Stimulated activated CD4-positive, alpha-beta T cell treated with anti-CD3 and anti-CD28 coated beads, Interleukin-12 subunit alpha, Interleukin-12 subunit beta, amount 100 ng/mL, for 48 hours (primary cell): ENCODE measurements at regions not wholly inside any gene's neighbourhood (a gene's known extent, or its start where the extent isn't known, plus 50 kb on each side); places are given as distances from the start of the nearest gene placed in this dataset.

Source experiments
- DNase-seq, 3 donors: peaks; one replicate each; pipeline ENCODE4 v3.0.0-alpha.2; 2020; ENCODE audit warnings: low read depth in 2 of 3, low spot score in 1 of 3

DNA sequence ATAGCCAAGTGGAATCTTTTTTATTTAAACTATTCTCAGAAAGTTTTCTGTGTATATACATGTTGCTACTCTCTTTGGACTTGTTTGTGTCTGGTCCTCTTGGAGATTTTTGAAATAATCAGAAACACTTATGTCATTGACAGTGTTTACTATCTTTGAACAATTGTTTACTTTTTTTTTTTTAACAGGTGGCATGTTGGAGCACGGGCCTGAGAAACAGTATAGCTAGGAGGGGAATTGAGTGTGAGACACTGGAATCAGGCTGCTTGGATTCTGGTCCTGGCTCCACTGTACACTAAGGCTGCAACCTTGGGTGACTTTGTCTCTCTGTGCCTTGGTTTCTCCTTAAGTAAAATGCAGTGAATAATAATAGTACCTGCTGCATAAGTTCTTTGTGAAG lies 279.6 kb downstream of the PRL start:
- DNase-seq: no peak

DNA sequence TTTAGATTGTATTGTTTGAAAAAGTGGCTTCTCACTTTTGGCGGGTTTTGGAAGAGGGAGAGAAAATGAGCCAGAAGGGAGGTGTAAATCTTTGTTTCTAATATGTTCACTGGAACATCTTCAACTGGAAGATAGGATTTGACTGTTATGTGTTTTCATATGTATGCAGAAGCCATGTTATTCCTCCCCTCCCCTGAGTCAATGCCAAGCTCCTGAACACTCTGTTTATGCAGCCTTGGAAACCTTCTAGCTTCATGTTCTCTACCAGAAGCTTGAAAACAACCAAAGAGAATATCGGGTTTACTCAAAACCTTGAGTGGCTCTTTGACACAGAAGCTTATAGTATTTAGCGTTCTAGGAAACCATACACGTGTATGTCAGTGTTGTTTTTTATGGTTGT lies 279.1 kb downstream of the PRL start:
- no peak for DNase-seq

DNA sequence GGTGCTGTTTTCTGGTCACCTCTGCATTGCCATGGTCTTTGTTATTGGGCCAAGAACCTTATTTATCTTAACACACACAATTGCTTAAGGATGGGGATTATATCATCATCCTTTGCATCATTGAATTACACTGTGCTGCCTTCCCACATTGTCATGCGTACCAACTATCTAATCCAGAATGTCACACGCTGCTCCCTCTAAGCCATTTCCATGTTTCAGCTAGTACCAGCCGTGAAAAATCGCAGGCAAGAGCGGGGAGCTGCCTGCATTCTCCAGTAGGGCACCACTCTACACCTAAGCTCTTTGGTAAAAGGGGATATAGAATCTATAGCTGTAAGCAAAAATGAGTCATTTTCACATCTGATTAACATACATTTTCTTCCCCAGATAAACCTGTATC lies 277.0 kb downstream of the PRL start:
- no peak for DNase-seq

DNA sequence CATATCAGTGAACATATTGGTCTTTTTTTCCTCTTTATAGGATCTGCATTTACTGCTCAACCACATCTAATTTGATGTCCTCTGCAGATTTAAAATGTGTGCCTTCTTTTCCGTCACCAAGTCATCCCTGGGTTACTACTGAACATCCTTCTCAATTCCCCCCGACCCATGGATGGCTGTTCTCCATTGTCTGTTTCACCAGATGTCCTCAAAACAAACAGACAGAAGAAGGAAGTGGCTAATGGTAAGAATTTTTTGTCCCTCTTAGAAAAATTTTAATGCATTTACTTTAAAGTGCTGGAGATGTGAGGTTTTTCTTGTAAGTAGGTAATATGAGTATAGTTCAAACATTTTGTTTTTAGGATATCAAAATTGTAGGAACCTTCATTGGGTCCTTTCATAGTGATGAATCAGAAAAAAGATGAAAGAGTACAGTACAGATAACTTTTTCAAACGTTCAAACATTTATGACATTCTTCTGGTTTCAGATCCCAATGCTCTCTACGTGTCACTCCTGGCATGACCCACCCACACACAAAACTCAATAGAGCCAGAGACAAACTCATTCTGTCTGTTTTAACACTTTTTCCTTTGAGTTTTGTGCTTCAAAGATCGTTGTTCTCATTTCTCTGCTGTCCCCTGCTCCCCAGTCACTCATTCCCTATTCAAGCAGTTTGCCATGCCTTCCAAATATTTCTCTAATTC lies 276.4 kb downstream of the PRL start:
- no peak for DNase-seq

DNA sequence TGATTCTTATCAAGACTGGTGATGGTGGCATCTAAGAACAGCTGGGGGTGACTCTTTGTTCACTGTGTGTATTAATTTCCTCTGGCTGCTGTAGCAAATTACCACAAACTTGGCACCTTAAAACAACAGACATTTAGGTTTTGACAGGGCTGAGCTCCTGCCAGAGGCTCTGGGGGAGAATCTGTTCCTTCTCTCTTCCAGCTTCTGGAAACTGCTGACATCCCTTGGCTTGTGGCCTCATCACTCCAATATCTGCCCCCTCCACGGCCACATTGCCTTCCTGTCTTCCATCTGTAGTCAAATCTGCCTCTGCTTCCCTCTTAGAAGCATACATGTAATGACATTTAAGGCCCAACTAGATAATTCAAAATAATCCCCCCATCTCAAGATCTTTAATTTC lies 274.9 kb downstream of the PRL start:
- DNase-seq: no peak

DNA sequence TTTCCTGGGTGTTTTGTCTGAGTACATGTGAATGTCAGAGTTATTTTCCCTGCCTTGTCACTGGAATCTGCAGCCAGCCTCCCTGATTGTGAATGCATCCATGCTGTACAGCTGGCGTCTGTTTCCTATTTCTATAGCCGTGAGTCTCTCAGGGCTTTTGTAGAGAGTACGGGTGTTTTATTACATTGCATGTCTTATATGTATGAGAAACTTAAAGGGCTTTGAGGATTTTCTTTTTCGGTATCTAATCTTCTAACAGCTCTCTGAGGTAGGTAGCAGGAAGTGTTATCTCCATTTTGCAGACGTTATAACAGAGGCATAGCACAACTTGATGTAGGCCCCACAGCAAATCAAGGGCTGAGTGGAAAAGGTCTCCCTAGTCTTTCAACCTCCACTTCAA lies 272.9 kb downstream of the PRL start:
- no peak for DNase-seq

DNA sequence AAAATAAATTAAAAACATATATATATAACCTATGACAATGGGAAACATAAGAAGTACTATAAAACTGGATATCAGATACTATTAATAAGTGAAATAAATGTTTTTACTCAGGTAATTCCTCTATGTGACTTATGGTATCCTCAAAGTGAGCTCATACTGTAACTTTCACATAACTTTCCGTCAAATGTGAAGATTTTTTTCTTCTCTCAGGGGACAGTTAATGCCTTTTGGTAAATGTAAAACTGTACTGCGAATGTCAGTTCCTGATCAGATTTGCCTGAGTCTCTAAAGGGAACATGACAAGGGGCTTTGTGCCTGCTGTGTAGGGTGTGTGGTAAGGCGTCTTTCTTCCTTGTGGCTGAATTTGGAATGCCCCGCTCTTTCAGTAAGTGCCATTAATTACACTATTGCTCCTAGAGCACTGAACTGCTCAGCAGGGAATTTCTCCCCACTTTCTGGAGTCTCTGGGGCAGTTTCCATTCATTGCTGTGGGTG lies 271.8 kb downstream of the PRL start:
- DNase-seq: no peak

DNA sequence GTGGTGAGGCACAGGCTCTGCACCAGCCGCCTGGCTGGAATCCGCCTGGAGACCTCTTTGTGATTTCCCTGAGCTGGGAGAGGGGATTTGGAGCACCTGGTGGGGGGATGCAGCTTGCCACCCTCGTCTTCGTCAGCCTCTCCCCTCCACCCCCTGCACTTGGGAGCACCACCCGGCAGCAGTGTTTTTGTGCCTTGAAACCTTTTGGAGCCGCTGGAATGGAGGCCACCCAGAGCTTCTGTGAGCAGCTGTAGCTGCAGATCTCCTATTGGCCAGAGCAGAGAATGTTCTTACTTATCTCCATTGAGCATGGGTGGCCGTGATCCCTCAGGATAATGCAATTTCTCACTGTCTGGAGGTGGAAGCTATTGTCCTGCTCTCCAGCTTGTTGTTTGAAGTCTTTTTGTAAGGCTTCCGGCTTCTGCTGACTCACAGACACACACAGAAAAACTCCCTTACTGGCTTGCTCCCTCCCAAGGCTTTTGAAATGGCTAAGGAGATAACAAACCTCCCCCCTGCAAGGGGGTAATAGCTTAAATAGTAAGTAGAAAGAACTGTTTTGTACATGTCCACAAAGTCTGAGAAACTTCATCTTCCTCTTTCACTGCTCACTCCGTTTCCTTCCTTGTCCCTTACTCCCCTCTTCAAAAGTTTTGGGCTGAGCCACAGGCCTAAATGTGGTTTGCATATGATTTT lies 271.2 kb downstream of the PRL start:
- no peak for DNase-seq

DNA sequence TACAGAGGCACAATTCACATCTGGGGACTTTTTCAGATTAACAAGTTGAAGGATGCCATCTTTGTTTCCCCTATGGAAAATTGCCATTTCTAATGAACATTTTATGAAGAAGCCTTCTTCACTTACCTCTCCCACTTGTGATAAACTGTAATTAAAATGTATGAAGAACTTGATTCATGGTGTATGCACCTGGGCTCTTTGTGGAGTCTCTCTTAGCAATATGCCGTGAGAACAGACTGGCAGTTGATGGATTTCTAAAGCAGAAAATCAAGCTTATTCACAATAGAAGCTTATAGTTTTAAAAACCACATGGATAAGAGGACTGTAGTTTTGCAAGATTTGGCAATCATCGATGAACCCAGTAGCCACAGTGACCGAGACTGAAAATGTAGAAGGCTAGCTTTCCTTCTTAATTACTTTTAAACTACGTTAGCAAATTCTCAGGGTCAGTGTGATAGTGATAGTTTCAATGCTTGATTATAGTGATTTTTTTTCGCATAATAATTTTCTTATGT lies 270.6 kb downstream of the PRL start:
- no peak for DNase-seq

DNA sequence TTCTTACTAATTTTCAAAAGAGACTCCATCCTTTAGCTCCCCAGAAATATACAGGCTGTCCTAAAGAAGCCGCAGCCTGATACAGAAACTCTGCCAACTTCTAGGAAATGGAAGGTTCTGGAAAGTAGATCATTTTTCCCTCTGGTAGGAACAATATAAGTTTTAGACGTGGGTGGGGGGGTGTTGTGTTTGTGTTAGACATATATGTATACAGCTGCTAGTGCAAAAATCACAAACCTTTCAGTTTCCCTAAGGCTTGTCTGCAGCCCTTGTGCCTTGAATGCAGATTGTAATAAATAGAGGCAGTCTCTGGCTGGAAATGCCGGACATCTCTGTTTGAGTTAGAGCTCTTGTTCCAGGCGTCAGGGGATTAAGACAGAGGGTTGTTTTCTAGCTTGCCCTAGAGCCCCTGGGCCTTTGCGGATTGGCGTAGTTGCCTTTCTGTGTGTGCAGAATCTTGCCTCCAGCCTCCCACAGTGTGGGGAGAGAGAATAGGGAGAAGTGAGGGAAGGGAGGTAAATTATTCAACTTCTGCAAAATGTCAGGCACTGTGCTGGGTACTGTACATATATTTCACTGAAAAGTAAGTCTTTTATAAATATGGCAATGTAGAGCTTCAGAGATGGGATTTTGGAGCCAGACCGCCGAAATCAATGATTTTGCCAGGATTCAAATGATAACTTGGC lies 269.7 kb downstream of the PRL start:
- no peak for DNase-seq

DNA sequence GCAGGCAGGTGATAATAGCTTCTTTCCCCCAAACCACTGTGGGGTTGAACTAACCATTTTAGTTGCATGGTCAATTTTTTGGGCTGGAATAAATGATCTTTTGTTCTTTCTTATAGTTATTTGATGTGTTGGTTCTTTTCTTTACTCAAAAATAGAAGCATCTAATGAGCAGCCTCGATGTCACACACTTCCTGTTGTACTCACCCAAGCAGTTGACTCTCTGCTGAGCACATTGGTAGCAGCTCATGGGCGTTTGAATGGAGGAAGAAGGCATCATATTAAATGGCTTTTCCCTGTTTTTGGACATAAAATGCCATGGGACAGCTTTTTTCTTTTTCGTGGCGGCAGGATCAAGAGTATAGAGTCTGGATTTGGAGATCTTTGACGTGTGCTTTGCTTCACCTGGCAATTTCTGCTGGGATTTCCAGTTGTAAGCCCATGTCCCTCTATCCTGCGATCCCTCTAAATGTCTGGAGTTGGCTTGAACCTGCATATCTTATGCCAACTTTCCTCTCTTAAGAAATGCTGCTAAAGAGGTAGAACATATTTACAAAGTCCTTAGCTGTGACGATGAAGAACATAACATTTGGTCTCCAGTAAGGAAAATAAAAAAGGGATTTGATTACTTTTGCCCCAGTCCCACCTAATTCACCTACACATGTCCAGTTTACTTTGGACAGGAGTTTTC lies 268.3 kb downstream of the PRL start:
- no peak for DNase-seq

DNA sequence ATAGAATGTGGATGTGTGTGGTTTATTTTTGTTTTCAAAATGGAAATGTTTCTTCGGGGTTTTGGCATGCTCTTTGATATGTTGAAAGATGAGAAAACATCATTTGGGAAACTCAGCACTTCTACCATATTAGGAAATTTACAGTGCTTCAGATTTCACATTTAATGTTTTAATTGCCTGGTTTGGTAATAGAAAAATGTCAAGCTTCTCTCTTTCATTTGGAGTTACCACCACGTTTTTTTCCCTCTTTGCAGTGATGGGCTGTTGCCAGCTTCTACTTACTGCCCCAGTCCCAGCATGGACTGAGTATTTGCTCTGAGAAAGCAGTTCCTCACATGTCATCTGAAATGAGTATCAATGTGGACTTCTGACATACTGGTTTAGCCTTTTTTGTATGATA lies 267.7 kb downstream of the PRL start:
- no peak for DNase-seq

DNA sequence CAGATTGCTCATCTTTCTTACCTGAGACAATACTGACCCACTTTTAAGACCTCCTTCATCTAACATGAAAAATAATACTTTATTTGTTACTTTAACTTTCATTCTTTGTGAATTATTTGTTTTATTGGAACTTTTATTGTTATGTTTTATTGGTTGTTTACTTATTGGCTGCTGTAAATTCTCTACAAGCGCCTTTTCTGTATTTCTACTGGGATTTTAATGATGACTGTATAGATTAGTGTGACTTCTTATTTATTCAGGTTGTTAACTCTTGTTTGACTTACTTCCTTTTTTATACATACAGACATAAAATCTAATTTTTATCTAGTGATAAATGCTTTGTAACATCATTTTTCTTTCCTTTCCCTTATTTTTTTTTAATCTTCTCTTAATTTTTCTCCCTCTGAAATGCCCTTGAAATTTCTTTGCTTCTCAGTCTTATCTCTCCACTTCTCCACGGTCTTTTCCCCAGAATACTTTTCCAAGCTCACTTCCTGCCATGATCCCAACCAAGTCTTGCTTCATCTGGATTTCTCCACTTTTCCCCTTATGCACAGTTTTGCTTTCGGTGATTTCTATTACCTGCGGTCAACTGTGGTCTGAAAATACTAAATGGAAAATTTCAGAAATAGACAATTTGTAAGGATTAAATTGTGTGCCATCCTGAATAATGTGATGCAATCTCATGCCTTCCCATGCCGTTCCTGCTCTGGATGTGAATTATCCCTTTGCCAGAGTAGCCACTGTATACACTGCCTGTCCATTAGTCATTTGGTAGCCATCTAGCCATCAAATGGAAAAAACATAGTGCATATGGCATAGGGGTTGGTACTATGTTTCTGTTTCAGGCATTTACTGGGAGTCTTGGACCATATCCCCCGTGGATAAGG lies 265.9 kb downstream of the PRL start:
- no peak for DNase-seq

DNA sequence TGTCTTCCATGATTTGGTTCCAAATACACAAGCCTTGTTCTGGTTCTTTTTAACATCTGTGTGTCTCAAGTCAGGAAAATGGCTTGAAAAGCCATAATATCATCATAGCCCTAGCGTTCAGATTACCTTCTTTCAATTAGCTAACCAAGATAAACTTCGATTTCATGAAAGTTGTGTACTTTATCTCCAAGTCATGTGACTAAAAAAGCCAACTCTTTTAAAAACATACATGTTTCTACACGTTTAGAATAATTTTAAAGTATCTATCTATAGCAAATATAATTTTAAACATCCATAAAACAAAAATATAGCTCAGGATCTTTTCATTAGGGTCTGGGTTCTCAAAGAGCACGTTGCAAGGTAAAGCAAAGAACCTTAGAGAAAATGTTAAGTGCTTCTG lies 261.1 kb downstream of the PRL start:
- DNase-seq: no peak

DNA sequence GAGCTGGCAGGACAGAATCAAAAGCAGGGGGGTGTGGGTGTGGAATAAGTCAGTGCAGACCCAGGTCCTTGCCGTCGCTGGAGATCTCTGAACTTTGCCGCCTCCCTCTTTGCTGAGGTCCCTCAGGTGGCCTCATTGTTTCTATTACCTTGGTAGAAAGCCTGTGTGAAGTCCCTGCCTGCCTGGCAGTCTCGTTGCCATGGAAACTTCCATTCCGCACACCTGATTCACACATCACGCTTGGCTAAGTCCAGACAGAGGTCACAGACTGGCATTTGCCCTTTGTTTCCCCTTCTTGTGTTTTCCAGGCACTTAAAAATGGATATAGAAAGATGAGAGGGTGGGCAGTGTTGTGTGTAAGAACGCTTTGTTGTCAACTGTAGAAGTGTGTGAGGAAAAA lies 260.6 kb downstream of the PRL start:
- DNase-seq: no peak

DNA sequence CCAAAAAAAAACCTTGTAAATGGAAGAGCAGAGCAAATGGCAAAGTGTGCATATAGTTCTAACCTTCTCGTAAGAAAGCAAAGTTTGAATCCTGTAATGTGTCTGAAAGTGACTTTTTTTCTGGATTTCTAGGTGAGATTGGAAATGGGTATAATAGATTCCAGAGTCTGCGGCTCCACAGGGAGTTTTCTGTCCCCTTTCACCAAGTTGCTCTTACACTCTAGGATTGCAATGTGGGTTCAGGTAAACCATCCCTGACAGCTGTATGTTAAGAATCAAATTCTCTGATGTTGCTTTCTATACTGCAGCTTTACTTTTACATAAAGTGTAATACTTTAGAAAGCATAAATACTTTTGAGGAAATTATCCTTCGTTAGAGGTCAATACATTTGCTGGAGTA lies 260.1 kb downstream of the PRL start:
- DNase-seq: no peak

DNA sequence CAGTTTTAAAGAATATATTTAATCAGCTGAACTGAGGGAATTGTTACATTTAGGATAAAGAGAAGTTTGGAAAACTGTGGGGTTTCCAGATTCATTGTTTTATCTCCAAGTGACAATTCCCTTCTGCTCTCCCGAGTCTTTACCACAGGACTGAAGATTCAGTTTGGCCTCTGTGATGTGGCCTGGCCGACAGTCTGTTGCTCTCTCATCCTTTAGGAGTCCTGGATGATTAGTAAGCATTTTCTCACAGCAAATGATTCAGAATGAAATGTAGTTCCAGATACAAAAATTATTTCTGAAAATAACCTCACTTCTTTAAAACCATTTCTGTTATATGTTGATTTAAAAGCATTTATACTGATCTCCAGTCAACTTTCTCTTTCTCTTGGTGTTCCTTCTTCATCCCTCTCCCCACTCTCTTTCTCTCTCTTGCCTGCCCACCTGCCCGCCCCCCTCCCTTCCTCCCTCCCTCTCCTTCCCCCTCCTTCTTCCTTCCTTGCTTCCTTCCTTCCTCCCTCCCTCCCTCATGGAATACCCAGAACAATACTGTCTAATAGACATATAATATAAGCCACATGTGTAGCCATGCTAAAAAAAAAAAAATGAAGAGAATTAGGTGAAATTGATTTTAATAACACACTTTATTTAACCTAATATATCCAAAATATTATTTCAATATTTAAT lies 254.9 kb downstream of the PRL start:
- no peak for DNase-seq

DNA sequence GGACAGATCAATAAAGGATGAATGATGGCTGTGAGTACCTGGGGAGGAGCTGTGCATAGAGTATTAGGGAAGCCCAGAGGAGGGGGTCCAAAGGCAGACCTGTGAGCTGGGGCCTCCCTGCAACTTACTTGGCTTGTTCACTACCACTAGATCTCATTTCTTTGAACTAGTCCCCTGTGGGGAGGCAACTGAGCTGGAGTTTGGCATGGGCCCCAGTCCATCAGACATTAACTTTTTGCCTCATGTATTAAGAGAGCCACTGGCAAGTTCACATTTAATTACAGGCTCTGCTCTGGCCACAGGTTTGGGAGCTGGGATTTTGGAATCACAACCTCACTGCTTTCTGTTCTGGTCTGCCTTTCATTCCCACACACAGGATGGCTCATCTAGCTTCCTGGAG lies 254.1 kb downstream of the PRL start:
- no peak for DNase-seq

DNA sequence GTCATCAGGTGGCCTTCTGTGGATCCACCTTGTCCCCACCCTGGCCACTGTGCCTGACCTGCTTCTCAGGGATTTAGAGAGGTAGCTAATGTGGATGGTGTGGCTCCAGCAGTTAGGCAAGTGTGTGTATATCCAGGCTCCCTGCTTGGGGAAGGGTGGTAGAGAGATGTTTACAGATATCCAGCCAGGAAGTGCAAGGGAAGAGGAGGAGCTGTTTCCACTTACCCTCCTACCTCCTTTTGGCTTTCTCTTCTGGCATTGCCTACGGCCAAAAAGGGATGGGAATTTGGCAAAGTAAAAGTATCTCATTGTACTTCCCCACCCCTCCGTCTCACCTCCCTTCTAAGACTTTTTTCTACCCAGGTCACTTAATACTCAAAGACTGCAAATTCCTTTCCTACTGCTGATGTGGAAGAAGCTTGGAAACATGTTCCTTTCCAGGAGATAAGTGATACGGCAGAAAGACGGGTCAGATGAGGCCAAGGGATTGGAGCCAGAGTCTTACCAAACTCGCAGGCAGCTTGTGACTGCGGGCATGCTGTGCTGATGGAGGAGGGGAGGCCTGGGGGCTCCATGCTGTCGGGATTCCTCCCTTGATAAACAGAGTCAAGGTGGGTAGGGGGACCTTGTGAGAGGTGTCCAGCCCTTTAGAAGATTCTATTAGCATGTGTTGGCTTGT lies 253.4 kb downstream of the PRL start:
- no peak for DNase-seq
